Activated CD8-positive, alpha-beta T cell treated with anti-CD3 and anti-CD28 coated beads for 36 hours (primary cell): ENCODE measurements at regions not wholly inside any gene's neighbourhood (a gene's known extent, or its start where the extent isn't known, plus 50 kb on each side); places are given as distances from the start of the nearest gene placed in this dataset.

Experiments used
- ATAC-seq: fragments of 200-7000 bp; cut with Tn5 transposase; one replicate; pipeline ENCODE4 v1.10.0; 2021; ENCODE audit warnings: mild to moderate bottlenecking, moderate library complexity
- CTCF ChIA-PET: fragments of 350-600 bp; sonication (Branson Sonifier 250); formaldehyde crosslinking; loops from one replicate; lab custom pipeline; 2021; ENCODE audit warnings: antibody characterized with exemption; lab: Charles Lee
- POLR2A ChIA-PET: fragments of 350-600 bp; sonication (Branson Sonifier 250); formaldehyde crosslinking; loops from one replicate; lab custom pipeline; 2021; ENCODE audit warnings: antibody characterized with exemption; lab: Charles Lee
- DNase-seq: peaks from one replicate; pipeline ENCODE4 v3.0.0-alpha.2; 2020
- H3K27ac Mint-ChIP-seq: one replicate; pipeline ENCODE4 v1.8.0; 2021; ENCODE audit warnings: mild to moderate bottlenecking, mixed read lengths
- H3K27me3 Mint-ChIP-seq: one replicate; pipeline ENCODE4 v1.8.0; 2021; ENCODE audit warnings: mixed read lengths
- H3K36me3 Mint-ChIP-seq: one replicate; pipeline ENCODE4 v1.8.0; 2021; ENCODE audit warnings: low read depth, mixed read lengths
- H3K4me1 Mint-ChIP-seq: one replicate; pipeline ENCODE4 v1.8.0; 2021; ENCODE audit warnings: low read depth, mixed read lengths
- H3K4me3 Mint-ChIP-seq: one replicate; pipeline ENCODE4 v1.8.0; 2021; ENCODE audit warnings: mild to moderate bottlenecking, moderate library complexity, mixed read lengths
- H3K9me3 Mint-ChIP-seq: one replicate; pipeline ENCODE4 v1.8.0; 2021; ENCODE audit warnings: mixed read lengths
- CTCF ChIP-seq: fragments of 200-600 bp; IDR thresholded peaks from one replicate; pipeline ENCODE4 v1.8.0; 2022; ENCODE audit warnings: antibody characterized with exemption, mild to moderate bottlenecking
- intact Hi-C: fragments of 100-400 bp; cut with micrococcal nuclease; formaldehyde crosslinking; loops from one replicate; pipeline ENCODE4 v1.10.0; 2022

GRCh38 chr2:120446236-120447126 is 100.5 kb downstream of the INHBB start:
- TF ChIP-seq CTCF = no peak
- ATAC-seq (no peak), DNase-seq (no peak)
- Mint-ChIP-seq H3K27me3 (peaks cover 27% of the 10 kb centered on the region), H3K4me3 (no peak overlapping the region), H3K9me3 (no peaks in the 10 kb centered on the region), H3K27ac (no peak overlapping the region), H3K4me1 (no peaks in the 10 kb centered on the region), H3K36me3 (no peaks in the 10 kb centered on the region)
- POLR2A ChIA-PET = no interaction called here
- CTCF ChIA-PET = interaction anchor here (1.3 kb wide), 1 partner anchor 133 kb away, joined by 3 read pairs; no protein-coding TSS in a partner anchor
- intact Hi-C loops = no loop called here

GRCh38 chr2:120447127-120447785 is 101.3 kb downstream of the INHBB start:
- Mint-ChIP-seq H3K9me3 (no peaks in the 10 kb centered on the region), H3K27me3 (peaks cover 25% of the 10 kb centered on the region), H3K27ac (no peak overlapping the region), H3K4me1 (no peaks in the 10 kb centered on the region), H3K36me3 (no peaks in the 10 kb centered on the region), H3K4me3 (no peak overlapping the region)
- ATAC-seq (no peak), DNase-seq (no peak)
- ChIA-PET POLR2A (no interaction called here), CTCF (no interaction called here)
- intact Hi-C loops = no loop called here
- TF ChIP-seq CTCF = no peak

DNA sequence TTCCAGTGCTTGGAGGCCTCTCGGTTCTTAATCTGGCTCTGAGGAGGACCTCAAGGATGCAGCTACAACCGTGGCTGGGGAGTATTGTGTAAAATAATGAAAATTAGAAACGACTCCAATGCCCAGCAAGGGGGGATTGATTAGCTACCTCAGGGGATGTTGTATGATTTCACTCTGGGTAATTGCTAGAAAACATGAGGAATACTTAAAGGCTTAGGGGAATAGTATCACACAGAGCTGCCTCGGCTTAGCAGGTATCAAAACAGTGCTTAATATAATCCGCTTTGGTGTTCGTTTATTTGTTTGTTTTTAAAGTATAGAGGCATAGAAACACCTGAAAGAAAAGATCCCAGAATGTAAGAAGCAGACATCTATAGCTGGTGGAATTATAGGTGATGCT is 102.5 kb downstream of the INHBB start:
- intact Hi-C loops = no loop called here
- H3K36me3 Mint-ChIP-seq = no peaks in the 10 kb centered on the region

GRCh38 chr2:120448961-120449810 is 103.2 kb downstream of the INHBB start:
- ChIA-PET CTCF (no interaction called here), POLR2A (no interaction called here)
- ATAC-seq (no peak), DNase-seq (no peak)
- TF ChIP-seq CTCF = no peak
- Mint-ChIP-seq H3K4me3 (no peak overlapping the region), H3K27me3 (peaks cover 9% of the 10 kb centered on the region), H3K27ac (no peak overlapping the region), H3K9me3 (no peaks in the 10 kb centered on the region), H3K4me1 (no peaks in the 10 kb centered on the region), H3K36me3 (no peaks in the 10 kb centered on the region)
- intact Hi-C loops = no loop called here

More for the DNA sequence above, 102.5 kb downstream of the INHBB start:
- ATAC-seq = no peak
- Mint-ChIP-seq H3K27ac (no peak overlapping the region), H3K4me1 (no peaks in the 10 kb centered on the region), H3K27me3 (peaks cover 16% of the 10 kb centered on the region), H3K4me3 (no peak overlapping the region), H3K9me3 (no peaks in the 10 kb centered on the region)
- no peak for TF ChIP-seq CTCF
- POLR2A ChIA-PET = no interaction called here
- DNase-seq = no peak
- CTCF ChIA-PET = no interaction called here
